Rectal smooth muscle tissue (tissue), 1 donor: ENCODE measurements at regions not wholly inside any gene's neighbourhood (a gene's known extent, or its start where the extent isn't known, plus 50 kb on each side); places are given as distances from the start of the nearest gene placed in this dataset.

Experiments used
- H3K27ac ChIP-seq: one replicate; pipeline ENCODE4 v1.7.0; 2013; ENCODE audit warnings: low read depth, low read length, inconsistent platforms
- H3K27me3 ChIP-seq: one replicate; pipeline ENCODE4 v1.7.0; 2013; ENCODE audit warnings: low read length; ENCODE audit not compliant: control insufficient read depth, insufficient read depth
- H3K36me3 ChIP-seq: one replicate; pipeline ENCODE4 v1.7.0; 2013; ENCODE audit warnings: low read length; ENCODE audit not compliant: control insufficient read depth, insufficient read depth
- H3K4me1 ChIP-seq: one replicate; pipeline ENCODE4 v1.7.0; 2013; ENCODE audit warnings: low read length; ENCODE audit not compliant: control insufficient read depth, insufficient read depth
- H3K4me3 ChIP-seq: one replicate; pipeline ENCODE4 v1.7.0; 2013; ENCODE audit warnings: low read length
- H3K9ac ChIP-seq: one replicate; pipeline ENCODE4 v1.7.0; 2013; ENCODE audit warnings: low read length

GRCh38 chr7:19209166-19209696, 64.0 kb upstream of the FERD3L start:
- Histone ChIP-seq H3K36me3 (no peaks in the 10 kb centered on the region), H3K9ac (no peak overlapping the region), H3K27me3 (no peaks in the 10 kb centered on the region), H3K27ac (no peak overlapping the region), H3K4me1 (no peaks in the 10 kb centered on the region), H3K4me3 (no peak overlapping the region)

DNA sequence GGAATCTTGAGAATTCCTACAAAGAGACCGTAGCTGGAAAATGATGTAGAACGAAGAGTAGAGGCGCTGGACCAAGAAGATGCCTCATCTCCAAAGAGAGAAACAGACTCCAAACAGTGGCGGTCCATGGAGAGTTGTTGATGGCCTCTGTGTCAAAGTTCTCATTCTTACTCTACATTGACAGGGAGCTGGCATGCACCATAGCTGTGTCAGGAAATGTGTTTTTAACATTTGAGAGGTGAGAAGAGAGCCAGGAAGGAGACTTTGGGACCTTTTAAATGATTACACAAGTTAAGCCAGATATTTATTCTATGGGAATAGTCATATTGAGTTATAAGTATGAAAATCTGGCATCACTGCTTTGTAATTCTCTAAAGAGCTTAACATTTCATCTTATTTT, 61.5 kb upstream of the FERD3L start:
- Histone ChIP-seq H3K4me1 (no peaks in the 10 kb centered on the region), H3K27me3 (no peaks in the 10 kb centered on the region), H3K9ac (no peak overlapping the region), H3K4me3 (no peak overlapping the region), H3K27ac (no peak overlapping the region), H3K36me3 (no peaks in the 10 kb centered on the region)

DNA sequence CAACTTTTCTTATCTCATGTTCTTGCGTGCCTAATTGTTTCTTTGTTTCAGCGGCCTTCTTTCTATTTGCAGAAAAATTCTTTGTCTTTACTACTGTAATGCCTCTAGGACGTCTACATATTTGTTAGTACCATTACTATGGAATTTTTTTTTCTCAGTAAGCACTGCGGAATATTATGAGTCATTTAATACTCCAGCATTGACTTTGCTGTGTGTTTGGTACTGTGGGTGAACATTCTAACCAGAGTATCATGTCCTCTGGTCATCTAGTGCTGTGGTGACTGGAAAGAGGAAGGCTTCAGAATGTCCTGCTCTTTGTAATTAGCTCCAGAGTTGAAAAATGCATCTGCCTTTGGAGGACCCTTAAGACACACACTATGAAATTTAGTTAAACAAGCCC, 58.5 kb upstream of the FERD3L start:
- H3K36me3 ChIP-seq = no peaks in the 10 kb centered on the region
- H3K27me3 ChIP-seq = no peaks in the 10 kb centered on the region
- H3K4me3 ChIP-seq = no peak overlapping the region

DNA sequence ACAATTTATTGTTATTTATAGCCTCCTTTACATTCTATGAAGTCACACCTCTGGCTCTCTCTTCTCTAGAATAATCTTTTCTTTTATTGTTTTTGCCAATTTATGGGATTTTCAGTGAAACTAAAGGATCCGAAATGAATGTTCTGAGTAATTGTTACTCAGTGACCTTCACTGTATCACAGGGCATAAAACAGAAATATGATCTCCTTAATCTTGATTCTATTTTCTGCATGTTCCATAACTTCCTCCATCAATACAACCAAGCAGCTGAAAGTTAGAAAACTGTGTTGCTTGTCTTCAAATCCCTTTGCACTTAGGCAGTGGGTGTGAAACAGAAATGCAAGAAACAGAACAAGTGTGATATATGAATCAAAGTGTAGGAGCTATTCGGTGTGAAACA, 57.4 kb upstream of the FERD3L start:
- H3K36me3 ChIP-seq = no peaks in the 10 kb centered on the region

More for the DNA sequence above, 58.5 kb upstream of the FERD3L start:
- H3K9ac ChIP-seq = no peak overlapping the region
- no peak overlapping the region for H3K27ac ChIP-seq
- H3K4me1 ChIP-seq = no peaks in the 10 kb centered on the region

More for the DNA sequence above, 57.4 kb upstream of the FERD3L start:
- H3K9ac ChIP-seq = no peak overlapping the region
- no peak overlapping the region for H3K27ac ChIP-seq
- no peaks in the 10 kb centered on the region for H3K27me3 ChIP-seq
- H3K4me1 ChIP-seq = no peaks in the 10 kb centered on the region
- H3K4me3 ChIP-seq = no peak overlapping the region
